ENCODE measurements at regions not wholly inside any gene's neighbourhood (a gene's known extent, or its start where the extent isn't known, plus 50 kb on each side); places are given as distances from the start of the nearest gene placed in this dataset.

- TF ChIP-seq, protein P1, sequence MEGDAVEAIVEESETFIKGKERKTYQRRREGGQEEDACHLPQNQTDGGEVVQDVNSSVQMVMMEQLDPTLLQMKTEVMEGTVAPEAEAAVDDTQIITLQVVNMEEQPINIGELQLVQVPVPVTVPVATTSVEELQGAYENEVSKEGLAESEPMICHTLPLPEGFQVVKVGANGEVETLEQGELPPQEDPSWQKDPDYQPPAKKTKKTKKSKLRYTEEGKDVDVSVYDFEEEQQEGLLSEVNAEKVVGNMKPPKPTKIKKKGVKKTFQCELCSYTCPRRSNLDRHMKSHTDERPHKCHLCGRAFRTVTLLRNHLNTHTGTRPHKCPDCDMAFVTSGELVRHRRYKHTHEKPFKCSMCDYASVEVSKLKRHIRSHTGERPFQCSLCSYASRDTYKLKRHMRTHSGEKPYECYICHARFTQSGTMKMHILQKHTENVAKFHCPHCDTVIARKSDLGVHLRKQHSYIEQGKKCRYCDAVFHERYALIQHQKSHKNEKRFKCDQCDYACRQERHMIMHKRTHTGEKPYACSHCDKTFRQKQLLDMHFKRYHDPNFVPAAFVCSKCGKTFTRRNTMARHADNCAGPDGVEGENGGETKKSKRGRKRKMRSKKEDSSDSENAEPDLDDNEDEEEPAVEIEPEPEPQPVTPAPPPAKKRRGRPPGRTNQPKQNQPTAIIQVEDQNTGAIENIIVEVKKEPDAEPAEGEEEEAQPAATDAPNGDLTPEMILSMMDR (IDR thresholded peaks at IDR 0.05; ENCODE audit: low read length): no peak
- no peak for TF ChIP-seq EZH2phosphoT487 (IDR thresholded peaks at IDR 0.05; ENCODE audit: low read length)
- no peak for TF ChIP-seq EZH2 (optimal IDR thresholded peaks at IDR 0.05; ENCODE audit: low read depth, low read length)
These were observed 483.4 kb downstream of the PLK2 start for GRCh38 chr5:57976506-57976905.

Measured in MM.1S (cell line).